ENCODE measurements at regions not wholly inside any gene's neighbourhood (a gene's known extent, or its start where the extent isn't known, plus 50 kb on each side); places are given as distances from the start of the nearest gene placed in this dataset.

DNA sequence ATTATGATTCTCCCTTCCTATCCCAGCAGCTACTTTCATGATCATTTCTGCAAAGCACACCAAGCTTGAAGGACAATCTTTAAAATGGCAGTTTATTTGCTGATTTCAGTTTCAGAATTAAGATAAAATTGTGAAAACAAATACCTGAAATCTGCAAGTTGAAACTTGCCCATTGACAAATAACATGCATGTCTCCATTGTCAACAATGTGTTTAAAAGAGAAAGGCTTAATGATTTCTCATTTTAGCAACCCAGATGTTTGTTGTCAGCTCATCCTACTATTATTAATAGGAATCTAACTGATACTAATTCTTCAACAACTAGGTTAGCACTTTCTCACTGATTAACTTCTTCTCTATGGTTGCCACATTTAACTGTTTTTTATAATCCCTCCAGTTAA lies 474.6 kb downstream of the PRKD1 start:
- Mint-ChIP-seq H3K27me3 (no peaks in the 10 kb centered on the region), H3K27ac (no peak overlapping the region), H3K36me3 (ENCODE audit: low read depth) (no peaks in the 10 kb centered on the region), H3K4me3 (no peak overlapping the region), H3K9me3 (peaks cover 6% of the 10 kb centered on the region), H3K4me1 (ENCODE audit: low read depth) (no peaks in the 10 kb centered on the region)
- peaks cover 0 to 5% of the 10 kb centered on the region in 2 experiments for H3K9me3 ChIP-seq (ENCODE audit: control insufficient read depth in 1 of 2, insufficient read depth in 1 of 2, low read length in 2 of 2)
- no peak overlapping the region for H3K27ac ChIP-seq (ENCODE audit: low read depth in 1 of 2, low read length in 2 of 2)
- no peaks in the 10 kb centered on the region for H3K27me3 ChIP-seq (ENCODE audit: control insufficient read depth in 1 of 2, insufficient read depth in 2 of 2, low read length in 2 of 2)
- intact Hi-C loops (cut with DNase I, micrococcal nuclease) = no loop called here
- ATAC-seq (ENCODE audit: poor library complexity) (no peak), DNase-seq (no peak)
- H3K4me3 ChIP-seq (ENCODE audit: low read length) = no peak overlapping the region
- H3K4me1 ChIP-seq (ENCODE audit: insufficient read depth, low read length) = no peaks in the 10 kb centered on the region
- ChIA-PET POLR2A (no interaction called here), CTCF (no interaction called here)
- TF ChIP-seq, protein P1, sequence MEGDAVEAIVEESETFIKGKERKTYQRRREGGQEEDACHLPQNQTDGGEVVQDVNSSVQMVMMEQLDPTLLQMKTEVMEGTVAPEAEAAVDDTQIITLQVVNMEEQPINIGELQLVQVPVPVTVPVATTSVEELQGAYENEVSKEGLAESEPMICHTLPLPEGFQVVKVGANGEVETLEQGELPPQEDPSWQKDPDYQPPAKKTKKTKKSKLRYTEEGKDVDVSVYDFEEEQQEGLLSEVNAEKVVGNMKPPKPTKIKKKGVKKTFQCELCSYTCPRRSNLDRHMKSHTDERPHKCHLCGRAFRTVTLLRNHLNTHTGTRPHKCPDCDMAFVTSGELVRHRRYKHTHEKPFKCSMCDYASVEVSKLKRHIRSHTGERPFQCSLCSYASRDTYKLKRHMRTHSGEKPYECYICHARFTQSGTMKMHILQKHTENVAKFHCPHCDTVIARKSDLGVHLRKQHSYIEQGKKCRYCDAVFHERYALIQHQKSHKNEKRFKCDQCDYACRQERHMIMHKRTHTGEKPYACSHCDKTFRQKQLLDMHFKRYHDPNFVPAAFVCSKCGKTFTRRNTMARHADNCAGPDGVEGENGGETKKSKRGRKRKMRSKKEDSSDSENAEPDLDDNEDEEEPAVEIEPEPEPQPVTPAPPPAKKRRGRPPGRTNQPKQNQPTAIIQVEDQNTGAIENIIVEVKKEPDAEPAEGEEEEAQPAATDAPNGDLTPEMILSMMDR (IDR thresholded peaks at IDR 0.05) = no peak
- no peaks in the 10 kb centered on the region for H3K36me3 ChIP-seq (ENCODE audit: insufficient read depth, low read length)

DNA sequence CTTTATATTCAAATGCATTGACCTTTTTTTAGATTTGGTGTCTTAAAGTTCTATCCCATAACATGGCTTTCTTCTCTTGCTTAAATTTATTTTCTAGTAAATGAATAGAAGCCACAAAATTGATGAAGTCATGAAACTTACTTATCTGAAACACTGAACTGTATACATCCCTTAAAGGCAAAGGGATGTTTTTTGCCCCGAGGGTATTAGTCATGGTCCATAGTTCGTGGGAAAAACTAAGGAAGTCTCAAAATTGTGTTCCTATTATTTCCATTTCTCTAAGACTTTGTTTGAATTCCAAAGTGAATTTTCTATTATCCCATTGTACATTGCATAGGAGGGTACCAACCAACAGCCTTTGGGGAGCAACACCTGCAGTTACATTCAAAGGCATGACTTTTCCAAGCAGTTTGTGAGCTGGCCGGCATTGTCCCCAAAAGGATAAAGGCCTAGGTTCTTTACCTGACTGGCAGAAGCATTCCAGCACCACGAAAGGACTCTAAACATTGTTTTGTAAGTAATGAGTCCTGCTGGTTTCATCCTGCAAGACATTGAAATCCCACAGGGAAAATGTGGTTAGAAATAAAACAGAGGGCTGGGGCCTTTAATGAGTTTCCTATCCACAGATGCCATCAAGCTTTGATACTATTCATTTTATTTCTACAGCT lies 473.5 kb downstream of the PRKD1 start:
- ATAC-seq (ENCODE audit: poor library complexity) = no peak
- POLR2A ChIA-PET = no interaction called here
- H3K9me3 Mint-ChIP-seq = peaks cover 2% of the 10 kb centered on the region
- no peak overlapping the region for H3K4me3 Mint-ChIP-seq
- Histone ChIP-seq H3K27ac (ENCODE audit: low read depth in 1 of 2, low read length in 2 of 2) (no peak overlapping the region), H3K4me3 (ENCODE audit: low read length) (no peak overlapping the region), H3K36me3 (ENCODE audit: insufficient read depth, low read length) (no peaks in the 10 kb centered on the region), H3K4me1 (ENCODE audit: insufficient read depth, low read length) (no peaks in the 10 kb centered on the region), H3K27me3 (ENCODE audit: control insufficient read depth in 1 of 2, insufficient read depth in 2 of 2, low read length in 2 of 2) (no peaks in the 10 kb centered on the region), H3K9me3 (ENCODE audit: control insufficient read depth in 1 of 2, insufficient read depth in 1 of 2, low read length in 2 of 2) (peaks cover 0 to 5% of the 10 kb centered on the region in 2 experiments)
- CTCF ChIA-PET = no interaction called here
- intact Hi-C loops (cut with DNase I, micrococcal nuclease) = no loop called here
- no peaks in the 10 kb centered on the region for H3K4me1 Mint-ChIP-seq (ENCODE audit: low read depth)
- no peaks in the 10 kb centered on the region for H3K27me3 Mint-ChIP-seq
- H3K27ac Mint-ChIP-seq = no peak overlapping the region
- DNase-seq = no peak
- no peaks in the 10 kb centered on the region for H3K36me3 Mint-ChIP-seq (ENCODE audit: low read depth)
- TF ChIP-seq, protein P1 (IDR thresholded peaks at IDR 0.05) = no peak

DNA sequence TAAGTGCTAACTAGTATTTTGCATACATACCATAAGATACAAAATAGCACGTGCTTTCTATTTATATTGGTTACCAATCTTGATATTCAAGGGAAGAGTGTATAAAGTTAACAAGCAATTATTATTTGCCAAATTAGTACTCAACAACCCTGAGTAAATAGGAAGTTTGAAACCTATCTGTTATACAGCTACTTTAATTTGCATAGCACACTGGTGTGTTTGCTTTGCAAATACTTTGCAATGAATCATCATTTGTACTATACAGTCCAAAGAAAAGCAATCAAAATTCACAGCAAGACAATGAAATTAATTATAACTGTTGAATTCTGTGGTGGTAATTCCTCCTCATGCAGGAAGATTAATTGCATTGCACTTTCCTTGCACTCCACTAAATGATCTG lies 469.1 kb downstream of the PRKD1 start:
- no peak overlapping the region for H3K27ac Mint-ChIP-seq
- H3K4me3 Mint-ChIP-seq = no peak overlapping the region
- H3K36me3 Mint-ChIP-seq (ENCODE audit: low read depth) = no peaks in the 10 kb centered on the region
- intact Hi-C loops (cut with DNase I, micrococcal nuclease) = no loop called here
- POLR2A ChIA-PET = no interaction called here
- Histone ChIP-seq H3K4me1 (ENCODE audit: insufficient read depth, low read length) (no peaks in the 10 kb centered on the region), H3K36me3 (ENCODE audit: insufficient read depth, low read length) (no peaks in the 10 kb centered on the region), H3K9me3 (ENCODE audit: control insufficient read depth in 1 of 2, insufficient read depth in 1 of 2, low read length in 2 of 2) (no peaks in the 10 kb centered on the region), H3K27me3 (ENCODE audit: control insufficient read depth in 1 of 2, insufficient read depth in 2 of 2, low read length in 2 of 2) (no peaks in the 10 kb centered on the region), H3K4me3 (ENCODE audit: low read length) (no peak overlapping the region), H3K27ac (ENCODE audit: low read depth in 1 of 2, low read length in 2 of 2) (no peak overlapping the region)
- no peaks in the 10 kb centered on the region for H3K4me1 Mint-ChIP-seq (ENCODE audit: low read depth)
- TF ChIP-seq, protein P1 (IDR thresholded peaks at IDR 0.05) = no peak
- ATAC-seq (ENCODE audit: poor library complexity) (no peak), DNase-seq (no peak)
- peaks cover 2% of the 10 kb centered on the region for H3K9me3 Mint-ChIP-seq
- CTCF ChIA-PET = no interaction called here
- H3K27me3 Mint-ChIP-seq = no peaks in the 10 kb centered on the region
